ENCODE measurements at regions not wholly inside any gene's neighbourhood (a gene's known extent, or its start where the extent isn't known, plus 50 kb on each side); places are given as distances from the start of the nearest gene placed in this dataset.

DNA sequence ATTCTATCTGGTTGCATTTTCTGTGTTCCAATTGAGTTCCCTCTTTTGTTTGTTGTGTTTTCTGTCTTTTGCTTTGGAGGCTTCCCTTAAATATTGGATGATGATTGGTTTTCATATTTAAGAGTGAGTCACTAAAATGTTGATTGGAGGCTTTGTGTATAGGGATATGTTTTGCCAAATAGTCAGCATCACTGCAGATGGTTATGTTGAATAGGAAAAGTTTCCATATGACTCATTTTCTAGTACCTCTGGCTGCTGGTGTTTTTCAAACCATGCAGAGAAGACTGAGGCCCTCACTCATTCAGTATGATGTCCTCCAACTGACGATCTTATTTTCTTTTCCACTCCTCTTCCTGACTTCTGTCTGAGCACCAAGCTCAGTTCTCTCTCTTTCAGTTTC is 1290.0 kb downstream of the EFNA5 start:
- TF ChIP-seq, protein P1, sequence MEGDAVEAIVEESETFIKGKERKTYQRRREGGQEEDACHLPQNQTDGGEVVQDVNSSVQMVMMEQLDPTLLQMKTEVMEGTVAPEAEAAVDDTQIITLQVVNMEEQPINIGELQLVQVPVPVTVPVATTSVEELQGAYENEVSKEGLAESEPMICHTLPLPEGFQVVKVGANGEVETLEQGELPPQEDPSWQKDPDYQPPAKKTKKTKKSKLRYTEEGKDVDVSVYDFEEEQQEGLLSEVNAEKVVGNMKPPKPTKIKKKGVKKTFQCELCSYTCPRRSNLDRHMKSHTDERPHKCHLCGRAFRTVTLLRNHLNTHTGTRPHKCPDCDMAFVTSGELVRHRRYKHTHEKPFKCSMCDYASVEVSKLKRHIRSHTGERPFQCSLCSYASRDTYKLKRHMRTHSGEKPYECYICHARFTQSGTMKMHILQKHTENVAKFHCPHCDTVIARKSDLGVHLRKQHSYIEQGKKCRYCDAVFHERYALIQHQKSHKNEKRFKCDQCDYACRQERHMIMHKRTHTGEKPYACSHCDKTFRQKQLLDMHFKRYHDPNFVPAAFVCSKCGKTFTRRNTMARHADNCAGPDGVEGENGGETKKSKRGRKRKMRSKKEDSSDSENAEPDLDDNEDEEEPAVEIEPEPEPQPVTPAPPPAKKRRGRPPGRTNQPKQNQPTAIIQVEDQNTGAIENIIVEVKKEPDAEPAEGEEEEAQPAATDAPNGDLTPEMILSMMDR (conservative IDR thresholded peaks at IDR 0.05; ENCODE audit: low read depth, low read length) = no peak
- no peak for TF ChIP-seq EZH2 (IDR thresholded peaks at IDR 0.05; ENCODE audit: borderline replicate concordance, low read depth, low read length, poor library complexity, severe bottlenecking)
- BruUV-seq (replicated peaks) = no TSS peak
- H3K27ac ChIP-seq (ENCODE audit: low read depth, low read length, poor library complexity, severe bottlenecking) = no peak overlapping the region
- no peaks in the 10 kb centered on the region for H3K36me3 ChIP-seq (ENCODE audit: insufficient read depth, low read length, poor library complexity, severe bottlenecking)
- DNase-seq (ENCODE audit: low spot score) = no peak
- H3K27me3 ChIP-seq (replicated peaks; ENCODE audit: insufficient read depth, low read depth, low read length, poor library complexity) = no peaks in the 10 kb centered on the region
- no peaks in the 10 kb centered on the region for H3K4me1 ChIP-seq (ENCODE audit: insufficient read depth, low read length, poor library complexity, severe bottlenecking)
- ChIA-PET POLR2A (ENCODE audit: low non-redundant PET) (no interaction called here), CTCF (no interaction called here)
- H3K4me3 ChIP-seq (ENCODE audit: low read depth, low read length, poor library complexity, severe bottlenecking) = no peak overlapping the region
- intact Hi-C loops (cut with micrococcal nuclease; ENCODE audit: unreplicated experiment) = no loop called here
- no peaks in the 10 kb centered on the region for H3K9me3 ChIP-seq (ENCODE audit: low read depth, low read length, poor library complexity, severe bottlenecking)

DNA sequence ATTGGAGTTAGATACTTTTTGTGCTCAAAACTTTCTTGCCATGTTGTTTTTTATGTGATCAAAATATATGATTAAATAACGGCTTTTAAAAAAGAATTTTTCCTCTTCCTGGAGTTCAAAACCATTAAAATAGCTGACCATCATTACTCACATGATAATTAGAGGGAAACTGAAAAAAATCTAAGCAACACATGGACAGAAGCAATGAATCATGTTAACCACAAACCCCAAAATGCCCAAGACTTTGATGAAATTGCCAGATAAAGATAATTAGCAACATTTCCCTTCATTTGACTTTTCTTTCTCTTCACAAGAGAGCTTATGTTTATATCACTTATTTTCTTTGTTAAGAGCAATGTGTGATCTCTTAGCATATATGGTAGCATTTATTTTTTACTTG is 1294.2 kb downstream of the EFNA5 start:
- intact Hi-C loops (cut with micrococcal nuclease; ENCODE audit: unreplicated experiment) = no loop called here
- Histone ChIP-seq H3K4me3 (ENCODE audit: low read depth, low read length, poor library complexity, severe bottlenecking) (no peak overlapping the region), H3K27me3 (replicated peaks; ENCODE audit: insufficient read depth, low read depth, low read length, poor library complexity) (no peaks in the 10 kb centered on the region), H3K36me3 (ENCODE audit: insufficient read depth, low read length, poor library complexity, severe bottlenecking) (no peaks in the 10 kb centered on the region), H3K4me1 (ENCODE audit: insufficient read depth, low read length, poor library complexity, severe bottlenecking) (no peaks in the 10 kb centered on the region), H3K27ac (ENCODE audit: low read depth, low read length, poor library complexity, severe bottlenecking) (no peak overlapping the region), H3K9me3 (ENCODE audit: low read depth, low read length, poor library complexity, severe bottlenecking) (no peaks in the 10 kb centered on the region)
- DNase-seq (ENCODE audit: low spot score) = no peak
- CTCF ChIA-PET = no interaction called here
- POLR2A ChIA-PET (ENCODE audit: low non-redundant PET) = no interaction called here
- TF ChIP-seq, protein P1 (conservative IDR thresholded peaks at IDR 0.05; ENCODE audit: low read depth, low read length) = no peak
- no peak for TF ChIP-seq EZH2 (IDR thresholded peaks at IDR 0.05; ENCODE audit: borderline replicate concordance, low read depth, low read length, poor library complexity, severe bottlenecking)
- BruUV-seq (replicated peaks) = no TSS peak

DNA sequence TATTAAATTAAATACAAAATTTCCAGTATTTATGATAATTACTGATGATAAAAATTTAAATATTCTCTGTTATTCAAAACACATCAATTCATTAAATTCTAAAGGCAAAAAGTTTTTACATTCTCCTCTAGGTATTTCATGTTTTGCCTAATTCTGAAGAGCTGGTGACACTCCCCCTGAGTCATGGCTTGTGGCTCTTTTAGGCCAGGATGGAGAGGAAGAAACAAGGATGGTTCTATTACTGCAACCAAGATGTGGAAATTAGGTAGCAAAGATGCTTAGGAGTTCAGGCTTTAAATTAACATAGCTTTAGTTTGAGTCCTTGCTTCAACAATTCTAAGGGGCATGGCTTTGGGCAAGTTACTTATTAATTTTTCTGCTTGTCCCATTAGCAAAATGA is 1295.8 kb downstream of the EFNA5 start:
- POLR2A ChIA-PET (ENCODE audit: low non-redundant PET) = no interaction called here
- H3K27me3 ChIP-seq (replicated peaks; ENCODE audit: insufficient read depth, low read depth, low read length, poor library complexity) = no peaks in the 10 kb centered on the region
- TF ChIP-seq, protein P1 (conservative IDR thresholded peaks at IDR 0.05; ENCODE audit: low read depth, low read length) = no peak
- TF ChIP-seq EZH2 (IDR thresholded peaks at IDR 0.05; ENCODE audit: borderline replicate concordance, low read depth, low read length, poor library complexity, severe bottlenecking) = no peak
- CTCF ChIA-PET = no interaction called here
- DNase-seq (ENCODE audit: low spot score) = no peak
- no peaks in the 10 kb centered on the region for H3K4me1 ChIP-seq (ENCODE audit: insufficient read depth, low read length, poor library complexity, severe bottlenecking)
- peaks cover 4% of the 10 kb centered on the region for H3K9me3 ChIP-seq (ENCODE audit: low read depth, low read length, poor library complexity, severe bottlenecking)
- H3K4me3 ChIP-seq (ENCODE audit: low read depth, low read length, poor library complexity, severe bottlenecking) = no peak overlapping the region
- intact Hi-C loops (cut with micrococcal nuclease; ENCODE audit: unreplicated experiment) = no loop called here
- H3K36me3 ChIP-seq (ENCODE audit: insufficient read depth, low read length, poor library complexity, severe bottlenecking) = no peaks in the 10 kb centered on the region
- no TSS peak for BruUV-seq (replicated peaks)
- H3K27ac ChIP-seq (ENCODE audit: low read depth, low read length, poor library complexity, severe bottlenecking) = no peak overlapping the region

Measured in A673 (cell line).